Esophagus muscularis mucosa (tissue), 3 donors: ENCODE measurements at regions not wholly inside any gene's neighbourhood (a gene's known extent, or its start where the extent isn't known, plus 50 kb on each side); places are given as distances from the start of the nearest gene placed in this dataset.

Experiments used
- EP300 ChIP-seq: sonication (generic); formaldehyde crosslinking; IDR thresholded peaks from one replicate; pipeline ENCODE4 v1.6.1; 2017; ENCODE audit warnings: antibody characterized with exemption
- TF ChIP-seq, protein P1 (sequence below), 3 experiments: fragments of 200-600 bp in 2 of 3; fragments of 450-650 bp in 1 of 3; sonication (generic) in 2 of 3; IDR thresholded peaks; one replicate each; pipeline ENCODE4 v1.5.1; 2017 to 2019; ENCODE audit warnings: antibody characterized with exemption in 3 of 3, mild to moderate bottlenecking in 2 of 3, moderate library complexity in 1 of 3

DNA sequence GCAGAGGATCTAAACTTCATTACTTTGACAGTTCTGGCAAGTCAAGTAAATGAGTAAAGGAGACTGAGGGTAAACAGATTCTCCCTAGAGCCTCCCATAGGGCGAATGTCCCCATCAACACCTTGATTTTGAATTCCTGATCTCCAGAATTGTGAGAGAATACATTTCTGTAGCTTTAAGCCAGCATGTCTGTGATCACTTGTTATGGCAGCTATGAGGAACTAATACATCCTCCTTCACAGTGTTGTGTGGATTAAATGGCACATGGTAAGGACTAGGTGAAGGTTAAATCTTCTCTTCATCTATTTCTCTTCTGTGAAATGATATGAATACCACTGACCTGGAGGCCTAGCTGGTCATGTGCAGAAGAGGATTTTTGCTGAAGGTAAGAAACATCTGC is 137.3 kb downstream of the CPEB2 start:
- TF ChIP-seq, protein P1, sequence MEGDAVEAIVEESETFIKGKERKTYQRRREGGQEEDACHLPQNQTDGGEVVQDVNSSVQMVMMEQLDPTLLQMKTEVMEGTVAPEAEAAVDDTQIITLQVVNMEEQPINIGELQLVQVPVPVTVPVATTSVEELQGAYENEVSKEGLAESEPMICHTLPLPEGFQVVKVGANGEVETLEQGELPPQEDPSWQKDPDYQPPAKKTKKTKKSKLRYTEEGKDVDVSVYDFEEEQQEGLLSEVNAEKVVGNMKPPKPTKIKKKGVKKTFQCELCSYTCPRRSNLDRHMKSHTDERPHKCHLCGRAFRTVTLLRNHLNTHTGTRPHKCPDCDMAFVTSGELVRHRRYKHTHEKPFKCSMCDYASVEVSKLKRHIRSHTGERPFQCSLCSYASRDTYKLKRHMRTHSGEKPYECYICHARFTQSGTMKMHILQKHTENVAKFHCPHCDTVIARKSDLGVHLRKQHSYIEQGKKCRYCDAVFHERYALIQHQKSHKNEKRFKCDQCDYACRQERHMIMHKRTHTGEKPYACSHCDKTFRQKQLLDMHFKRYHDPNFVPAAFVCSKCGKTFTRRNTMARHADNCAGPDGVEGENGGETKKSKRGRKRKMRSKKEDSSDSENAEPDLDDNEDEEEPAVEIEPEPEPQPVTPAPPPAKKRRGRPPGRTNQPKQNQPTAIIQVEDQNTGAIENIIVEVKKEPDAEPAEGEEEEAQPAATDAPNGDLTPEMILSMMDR (IDR thresholded peaks at IDR 0.05), result no peak
- TF ChIP-seq EP300, result no peak
